SK-N-SH (cell line): ENCODE measurements at regions not wholly inside any gene's neighbourhood (a gene's known extent, or its start where the extent isn't known, plus 50 kb on each side); places are given as distances from the start of the nearest gene placed in this dataset.

Experiments
- CTCF ChIA-PET: fragments of 300-600, 350-600 bp; formaldehyde crosslinking; extraction: SDS; loops from one replicate; lab custom pipeline; 2021; lab: Yijun Ruan, JAX
- POLR2A ChIA-PET: fragments of 350-600 bp; sonication (Branson Sonifier 250); formaldehyde crosslinking; extraction: SDS; loops from one replicate; lab custom pipeline; 2020; ENCODE audit warnings: antibody characterized with exemption, inconsistent platforms; lab: Yijun Ruan, JAX
- DNase-seq: peaks from one replicate; pipeline ENCODE4 v3.0.0; 2012
- H2AFZ ChIP-seq: fragments of 200-600 bp; sonication (generic); 2 replicates; pipeline ENCODE4 v1.8.1; 2016; ENCODE audit warnings: antibody characterized with exemption, mild to moderate bottlenecking, low read depth
- H3F3A ChIP-seq: fragments of 200-600 bp; sonication (generic); replicated peaks from 2 replicates; pipeline ENCODE3; 2016; ENCODE audit warnings: antibody characterized with exemption, mild to moderate bottlenecking; ENCODE audit not compliant: insufficient read depth
- H3K27ac ChIP-seq, 2 experiments: fragments of 200-500 bp in 1 of 2; fragments of 200-600 bp in 1 of 2; sonication (Bioruptor generic) in 1 of 2; sonication (generic), shearing (Covaris generic) in 1 of 2; 2 replicates each; pipeline versions ENCODE4 v1.5.1 to v1.6.1; 2014 to 2016; ENCODE audit warnings: low read depth in 2 of 2, inconsistent platforms in 1 of 2, low read length in 1 of 2, mild to moderate bottlenecking in 1 of 2, mixed read lengths in 1 of 2
- H3K27me3 ChIP-seq: fragments of 200-600 bp; sonication (generic), shearing (Covaris generic); 2 replicates; pipeline ENCODE4 v1.6.1; 2016; ENCODE audit warnings: mixed run types; ENCODE audit not compliant: insufficient read depth
- H3K36me3 ChIP-seq, 2 experiments: fragments of 200-500 bp in 1 of 2; fragments of 200-600 bp in 1 of 2; sonication (Bioruptor generic) in 1 of 2; sonication (generic) in 1 of 2; replicated peaks in 1 of 2; 2 replicates each; pipeline versions ENCODE3 to v1.5.1; 2014 to 2016; ENCODE audit warnings: low read length in 1 of 2, mild to moderate bottlenecking in 1 of 2; ENCODE audit not compliant: insufficient read depth in 2 of 2, control insufficient read depth in 1 of 2
- H3K4me1 ChIP-seq, 2 experiments: fragments of 200-500 bp in 1 of 2; fragments of 200-600 bp in 1 of 2; sonication (Bioruptor generic) in 1 of 2; sonication (generic), shearing (Covaris generic) in 1 of 2; 2 replicates each; pipeline versions ENCODE4 v1.5.1 to v1.6.1; 2014 to 2016; ENCODE audit warnings: low read depth in 1 of 2, low read length in 1 of 2, mixed run types in 1 of 2; ENCODE audit not compliant: insufficient read depth in 2 of 2, control insufficient read depth in 1 of 2
- H3K4me2 ChIP-seq: fragments of 200-600 bp; sonication (generic), shearing (Covaris generic); 2 replicates; pipeline ENCODE4 v1.6.1; 2017; ENCODE audit warnings: mixed run types
- H3K4me3 ChIP-seq, 2 experiments: fragments of 200-500 bp in 1 of 2; fragments of 200-600 bp in 1 of 2; sonication (Bioruptor generic) in 1 of 2; sonication (generic), shearing (Covaris generic) in 1 of 2; 2 replicates each; pipeline versions ENCODE4 v1.5.1 to v1.8.1; 2014 to 2016; ENCODE audit warnings: low read depth in 2 of 2, inconsistent platforms in 1 of 2, low read length in 1 of 2, mild to moderate bottlenecking in 1 of 2, mixed read lengths in 1 of 2, moderate library complexity in 1 of 2
- H3K79me2 ChIP-seq: fragments of 200-600 bp; sonication (generic); 2 replicates; pipeline ENCODE4 v1.8.1; 2017; ENCODE audit warnings: mild to moderate bottlenecking; ENCODE audit not compliant: insufficient read depth
- H3K9ac ChIP-seq: fragments of 200-600 bp; sonication (generic); 2 replicates; pipeline ENCODE4 v1.6.1; 2017; ENCODE audit warnings: mixed run types
- H3K9me2 ChIP-seq: fragments of 200-600 bp; sonication (generic); 2 replicates; pipeline ENCODE4 v1.6.1; 2017; ENCODE audit warnings: mixed run types
- H3K9me3 ChIP-seq: fragments of 200-600 bp; sonication (generic); 2 replicates; pipeline ENCODE4 v1.6.1; 2017; ENCODE audit warnings: mixed run types, mild to moderate bottlenecking, moderate library complexity
- H4K20me1 ChIP-seq: fragments of 200-600 bp; sonication (generic); 2 replicates; pipeline ENCODE4 v1.6.1; 2017; ENCODE audit warnings: mild to moderate bottlenecking, mixed run types; ENCODE audit not compliant: insufficient read depth
- CHD2 ChIP-seq: fragments of 150-350 bp; IDR thresholded peaks from 2 replicates; pipeline ENCODE4 v1.6.1; 2018; ENCODE audit warnings: low read length; ENCODE audit not compliant: partially characterized antibody
- EZH2phosphoT487 ChIP-seq: fragments of 200-600 bp; sonication (generic); IDR thresholded peaks from 2 replicates; pipeline ENCODE4 v1.6.1; 2017; ENCODE audit warnings: low read depth, mixed run types, mild to moderate bottlenecking, antibody characterized with exemption, moderate library complexity, borderline replicate concordance
- FOXJ3 ChIP-seq: sonication (generic); formaldehyde crosslinking; IDR thresholded peaks from 2 replicates; pipeline ENCODE4 v1.5.1; 2020; ENCODE audit warnings: mild to moderate bottlenecking, missing genetic modification reagents
- GABPA ChIP-seq: IDR thresholded peaks from 2 replicates; pipeline ENCODE4 v1.4.0; 2012; ENCODE audit warnings: low read depth, mild to moderate bottlenecking
- JUND ChIP-seq: IDR thresholded peaks from 2 replicates; pipeline ENCODE4 v1.4.0; 2012
- YY1 ChIP-seq: IDR thresholded peaks from 2 replicates; pipeline ENCODE4 v1.4.0; 2012; ENCODE audit warnings: low read depth, mild to moderate bottlenecking
- WGBS: methylation state at CpG from one replicate; pipeline ENCODE4 v1.1.6; 2017; ENCODE audit warnings: low lambda C conversion rate; 5-methylcytosine and 5-hydroxymethylcytosine counted together
- TF ChIP-seq, protein P1 (sequence below): IDR thresholded peaks from 2 replicates; pipeline ENCODE4 v1.6.1; 2012; ENCODE audit warnings: mild to moderate bottlenecking, low read depth, low read length, moderate library complexity
- TF ChIP-seq, protein P2 (sequence below): fragments of 150-350 bp; IDR thresholded peaks from 2 replicates; pipeline ENCODE4 v1.6.1; 2017; ENCODE audit warnings: antibody characterized with exemption, low read length, low read depth, borderline replicate concordance
- TF ChIP-seq, protein P3 (sequence below): fragments of 150-350 bp; IDR thresholded peaks from 2 replicates; pipeline ENCODE4 v1.6.1; 2016; ENCODE audit warnings: mild to moderate bottlenecking, low read depth, low read length

DNA sequence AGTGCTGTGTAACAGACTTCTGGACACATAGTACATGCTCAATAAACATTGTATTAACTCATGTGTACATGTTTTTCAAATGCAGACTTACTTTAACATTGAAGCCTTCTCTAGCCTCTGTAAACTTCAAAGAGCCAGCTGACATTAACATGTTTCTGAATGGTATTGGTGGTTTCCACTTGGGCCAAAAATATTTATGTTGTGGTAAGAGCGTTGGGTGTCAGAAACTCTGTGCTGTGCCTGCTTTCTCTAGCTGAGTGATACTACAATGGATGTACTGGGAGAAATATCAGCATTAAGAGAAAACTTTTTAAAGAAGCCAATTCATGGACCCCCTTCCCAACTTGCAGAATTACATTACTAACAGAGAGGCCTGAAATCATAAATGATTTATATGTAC, 1951.7 kb downstream of the TP53TG3F start (continued):
- TF ChIP-seq, protein P1, sequence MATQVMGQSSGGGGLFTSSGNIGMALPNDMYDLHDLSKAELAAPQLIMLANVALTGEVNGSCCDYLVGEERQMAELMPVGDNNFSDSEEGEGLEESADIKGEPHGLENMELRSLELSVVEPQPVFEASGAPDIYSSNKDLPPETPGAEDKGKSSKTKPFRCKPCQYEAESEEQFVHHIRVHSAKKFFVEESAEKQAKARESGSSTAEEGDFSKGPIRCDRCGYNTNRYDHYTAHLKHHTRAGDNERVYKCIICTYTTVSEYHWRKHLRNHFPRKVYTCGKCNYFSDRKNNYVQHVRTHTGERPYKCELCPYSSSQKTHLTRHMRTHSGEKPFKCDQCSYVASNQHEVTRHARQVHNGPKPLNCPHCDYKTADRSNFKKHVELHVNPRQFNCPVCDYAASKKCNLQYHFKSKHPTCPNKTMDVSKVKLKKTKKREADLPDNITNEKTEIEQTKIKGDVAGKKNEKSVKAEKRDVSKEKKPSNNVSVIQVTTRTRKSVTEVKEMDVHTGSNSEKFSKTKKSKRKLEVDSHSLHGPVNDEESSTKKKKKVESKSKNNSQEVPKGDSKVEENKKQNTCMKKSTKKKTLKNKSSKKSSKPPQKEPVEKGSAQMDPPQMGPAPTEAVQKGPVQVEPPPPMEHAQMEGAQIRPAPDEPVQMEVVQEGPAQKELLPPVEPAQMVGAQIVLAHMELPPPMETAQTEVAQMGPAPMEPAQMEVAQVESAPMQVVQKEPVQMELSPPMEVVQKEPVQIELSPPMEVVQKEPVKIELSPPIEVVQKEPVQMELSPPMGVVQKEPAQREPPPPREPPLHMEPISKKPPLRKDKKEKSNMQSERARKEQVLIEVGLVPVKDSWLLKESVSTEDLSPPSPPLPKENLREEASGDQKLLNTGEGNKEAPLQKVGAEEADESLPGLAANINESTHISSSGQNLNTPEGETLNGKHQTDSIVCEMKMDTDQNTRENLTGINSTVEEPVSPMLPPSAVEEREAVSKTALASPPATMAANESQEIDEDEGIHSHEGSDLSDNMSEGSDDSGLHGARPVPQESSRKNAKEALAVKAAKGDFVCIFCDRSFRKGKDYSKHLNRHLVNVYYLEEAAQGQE: no peak
- no peak for TF ChIP-seq JUND

GRCh38 chr16:35414139-35414538, 1954.7 kb downstream of the TP53TG3F start:
- H3K9ac ChIP-seq: no peak overlapping the region
- H4K20me1 ChIP-seq: no peaks in the 10 kb centered on the region
- POLR2A ChIA-PET: no interaction called here
- no peak overlapping the region for H3K4me3 ChIP-seq
- WGBS: 19% methylated on average over 13 of the region's 14 CpGs
- no peaks in the 10 kb centered on the region for H3K79me2 ChIP-seq
- no peaks in the 10 kb centered on the region; the same call in 1 of the 2 replicates for H3K27me3 ChIP-seq
- no peak overlapping the region for H3K27ac ChIP-seq
- no peak overlapping the region for H2AFZ ChIP-seq
- no peaks in the 10 kb centered on the region for H3K9me3 ChIP-seq
- CTCF ChIA-PET: interaction anchor here (1.1 to 6.8 kb wide), 3 partner anchors 17 to 25 kb away, joined by 3 to 35 read pairs (median 4); no protein-coding TSS in a partner anchor
- no peak for DNase-seq
- H3F3A ChIP-seq: no peaks in the 10 kb centered on the region
- TF ChIP-seq GABPA (no peak), YY1 (no peak), EZH2phosphoT487 (no peak), FOXJ3 (CRISPR knock-in tag) (no peak), CHD2 (no peak)
- TF ChIP-seq, protein P1: no peak
- TF ChIP-seq, protein P2, sequence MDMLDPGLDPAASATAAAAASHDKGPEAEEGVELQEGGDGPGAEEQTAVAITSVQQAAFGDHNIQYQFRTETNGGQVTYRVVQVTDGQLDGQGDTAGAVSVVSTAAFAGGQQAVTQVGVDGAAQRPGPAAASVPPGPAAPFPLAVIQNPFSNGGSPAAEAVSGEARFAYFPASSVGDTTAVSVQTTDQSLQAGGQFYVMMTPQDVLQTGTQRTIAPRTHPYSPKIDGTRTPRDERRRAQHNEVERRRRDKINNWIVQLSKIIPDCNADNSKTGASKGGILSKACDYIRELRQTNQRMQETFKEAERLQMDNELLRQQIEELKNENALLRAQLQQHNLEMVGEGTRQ: no peak
- TF ChIP-seq, protein P3, sequence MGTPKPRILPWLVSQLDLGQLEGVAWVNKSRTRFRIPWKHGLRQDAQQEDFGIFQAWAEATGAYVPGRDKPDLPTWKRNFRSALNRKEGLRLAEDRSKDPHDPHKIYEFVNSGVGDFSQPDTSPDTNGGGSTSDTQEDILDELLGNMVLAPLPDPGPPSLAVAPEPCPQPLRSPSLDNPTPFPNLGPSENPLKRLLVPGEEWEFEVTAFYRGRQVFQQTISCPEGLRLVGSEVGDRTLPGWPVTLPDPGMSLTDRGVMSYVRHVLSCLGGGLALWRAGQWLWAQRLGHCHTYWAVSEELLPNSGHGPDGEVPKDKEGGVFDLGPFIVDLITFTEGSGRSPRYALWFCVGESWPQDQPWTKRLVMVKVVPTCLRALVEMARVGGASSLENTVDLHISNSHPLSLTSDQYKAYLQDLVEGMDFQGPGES: no peak
- H3K4me1 ChIP-seq: no peaks in the 10 kb centered on the region
- no peaks in the 10 kb centered on the region for H3K9me2 ChIP-seq
- H3K4me2 ChIP-seq: no peak overlapping the region
- no peaks in the 10 kb centered on the region for H3K36me3 ChIP-seq
